Progenitor cell of endocrine pancreas (in vitro differentiated cells): ENCODE measurements at regions not wholly inside any gene's neighbourhood (a gene's known extent, or its start where the extent isn't known, plus 50 kb on each side); places are given as distances from the start of the nearest gene placed in this dataset.

Experiments used
- DNase-seq: peaks from one replicate; pipeline ENCODE4 v3.0.0; 2021; ENCODE audit warnings: low spot score; ENCODE audit not compliant: unreplicated experiment
- H3K27ac Mint-ChIP-seq: 2 replicates; pipeline ENCODE4 v1.8.0; 2021; ENCODE audit warnings: mild to moderate bottlenecking, moderate library complexity, mixed read lengths
- H3K27me3 Mint-ChIP-seq: 2 replicates; pipeline ENCODE4 v1.8.0; 2021; ENCODE audit warnings: mixed read lengths
- H3K36me3 Mint-ChIP-seq: 2 replicates; pipeline ENCODE4 v1.8.0; 2022; ENCODE audit warnings: mixed read lengths; ENCODE audit not compliant: insufficient read depth
- H3K4me1 Mint-ChIP-seq: 2 replicates; pipeline ENCODE4 v1.8.0; 2021; ENCODE audit warnings: low read depth, mixed read lengths
- H3K4me3 Mint-ChIP-seq: 2 replicates; pipeline ENCODE4 v1.8.0; 2021; ENCODE audit warnings: low read depth, mild to moderate bottlenecking, moderate library complexity, mixed read lengths
- H3K9me3 Mint-ChIP-seq: 2 replicates; pipeline ENCODE4 v1.8.0; 2021; ENCODE audit warnings: low read depth, mixed read lengths
- CTCF ChIP-seq: fragments of 200-600 bp; sonication (generic); IDR thresholded peaks from one replicate; pipeline ENCODE4 v1.5.0; 2021; ENCODE audit warnings: antibody characterized with exemption, mild to moderate bottlenecking; ENCODE audit not compliant: unreplicated experiment

GRCh38 chr1:170370087-170370486, 161.9 kb upstream of the GORAB start:
- DNase-seq = no peak
- Mint-ChIP-seq H3K27ac (no peak overlapping the region), H3K4me3 (no peak overlapping the region), H3K4me1 (no peaks in the 10 kb centered on the region), H3K9me3 (no peaks in the 10 kb centered on the region), H3K27me3 (no peaks in the 10 kb centered on the region), H3K36me3 (no peaks in the 10 kb centered on the region)
- TF ChIP-seq CTCF = no peak

- H3K4me1 Mint-ChIP-seq = no peaks in the 10 kb centered on the region
- no peak for DNase-seq
- H3K4me3 Mint-ChIP-seq = no peak overlapping the region
- H3K27me3 Mint-ChIP-seq = no peaks in the 10 kb centered on the region
- TF ChIP-seq CTCF = no peak
- H3K27ac Mint-ChIP-seq = no peak overlapping the region
- no peaks in the 10 kb centered on the region for H3K9me3 Mint-ChIP-seq
- H3K36me3 Mint-ChIP-seq = no peaks in the 10 kb centered on the region
These were observed 156.8 kb upstream of the GORAB start for GRCh38 chr1:170375082-170375723.

- Mint-ChIP-seq H3K4me3 (no peak overlapping the region), H3K36me3 (no peaks in the 10 kb centered on the region), H3K9me3 (no peaks in the 10 kb centered on the region), H3K4me1 (no peaks in the 10 kb centered on the region), H3K27ac (no peak overlapping the region), H3K27me3 (no peaks in the 10 kb centered on the region)
- no peak for DNase-seq
- TF ChIP-seq CTCF = no peak
These were observed 155.1 kb upstream of the GORAB start for GRCh38 chr1:170376801-170377385.

GRCh38 chr1:170377440-170377839, 154.5 kb upstream of the GORAB start:
- Mint-ChIP-seq H3K27me3 (no peaks in the 10 kb centered on the region), H3K36me3 (no peaks in the 10 kb centered on the region), H3K9me3 (no peaks in the 10 kb centered on the region), H3K27ac (no peak overlapping the region), H3K4me3 (no peak overlapping the region), H3K4me1 (no peaks in the 10 kb centered on the region)
- TF ChIP-seq CTCF = no peak
- no peak for DNase-seq

- no peaks in the 10 kb centered on the region for H3K27me3 Mint-ChIP-seq
- H3K4me1 Mint-ChIP-seq = no peaks in the 10 kb centered on the region
- no peak for DNase-seq
- no peaks in the 10 kb centered on the region for H3K36me3 Mint-ChIP-seq
- H3K9me3 Mint-ChIP-seq = no peaks in the 10 kb centered on the region
- no peak overlapping the region for H3K27ac Mint-ChIP-seq
- H3K4me3 Mint-ChIP-seq = no peak overlapping the region
- TF ChIP-seq CTCF = no peak
These were observed 153.9 kb upstream of the GORAB start for GRCh38 chr1:170377896-170378634.
